HEK293 (cell line): ENCODE measurements at regions not wholly inside any gene's neighbourhood (a gene's known extent, or its start where the extent isn't known, plus 50 kb on each side); places are given as distances from the start of the nearest gene placed in this dataset.

Experiments used
- SP2 ChIP-seq: fragments of 450-650 bp; formaldehyde crosslinking; IDR thresholded peaks from 2 replicates; pipeline ENCODE4 v1.5.1; 2016; ENCODE audit warnings: missing biosample characterization, missing genetic modification characterization
- ZNF549 ChIP-seq: fragments of 450-650 bp; IDR thresholded peaks from 2 replicates; pipeline ENCODE4 v1.5.1; 2018; ENCODE audit warnings: missing biosample characterization, missing genetic modification characterization, mild to moderate bottlenecking, inconsistent platforms, moderate library complexity
- TF ChIP-seq, protein P1 (sequence below): fragments of 450-650 bp; formaldehyde crosslinking; IDR thresholded peaks from 2 replicates; pipeline ENCODE4 v1.5.1; 2016; ENCODE audit warnings: missing biosample characterization, missing genetic modification characterization

DNA sequence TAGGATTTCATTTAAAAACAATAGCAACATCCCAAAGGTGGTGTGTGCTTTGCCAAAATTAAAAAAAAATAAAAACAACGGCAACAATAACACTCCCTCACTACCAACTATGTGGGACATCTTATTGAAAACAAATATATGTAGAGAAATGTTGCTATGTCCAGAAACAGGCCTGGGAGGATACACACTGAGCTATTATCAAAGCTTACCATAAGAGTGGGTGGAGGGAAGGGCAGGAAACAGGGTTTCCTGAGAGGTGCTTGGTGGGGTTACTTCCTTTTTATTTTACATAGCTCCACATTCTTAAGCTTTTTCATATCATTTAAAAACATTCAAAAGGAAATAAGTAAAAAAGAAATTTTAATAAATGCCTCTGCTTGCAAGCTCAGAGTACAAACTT is 150.0 kb upstream of the RIPOR2 start:
- TF ChIP-seq, protein P1, sequence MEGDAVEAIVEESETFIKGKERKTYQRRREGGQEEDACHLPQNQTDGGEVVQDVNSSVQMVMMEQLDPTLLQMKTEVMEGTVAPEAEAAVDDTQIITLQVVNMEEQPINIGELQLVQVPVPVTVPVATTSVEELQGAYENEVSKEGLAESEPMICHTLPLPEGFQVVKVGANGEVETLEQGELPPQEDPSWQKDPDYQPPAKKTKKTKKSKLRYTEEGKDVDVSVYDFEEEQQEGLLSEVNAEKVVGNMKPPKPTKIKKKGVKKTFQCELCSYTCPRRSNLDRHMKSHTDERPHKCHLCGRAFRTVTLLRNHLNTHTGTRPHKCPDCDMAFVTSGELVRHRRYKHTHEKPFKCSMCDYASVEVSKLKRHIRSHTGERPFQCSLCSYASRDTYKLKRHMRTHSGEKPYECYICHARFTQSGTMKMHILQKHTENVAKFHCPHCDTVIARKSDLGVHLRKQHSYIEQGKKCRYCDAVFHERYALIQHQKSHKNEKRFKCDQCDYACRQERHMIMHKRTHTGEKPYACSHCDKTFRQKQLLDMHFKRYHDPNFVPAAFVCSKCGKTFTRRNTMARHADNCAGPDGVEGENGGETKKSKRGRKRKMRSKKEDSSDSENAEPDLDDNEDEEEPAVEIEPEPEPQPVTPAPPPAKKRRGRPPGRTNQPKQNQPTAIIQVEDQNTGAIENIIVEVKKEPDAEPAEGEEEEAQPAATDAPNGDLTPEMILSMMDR (tag by site-specific recombination) = no peak
- TF ChIP-seq SP2 (tag by site-specific recombination) = no peak
- TF ChIP-seq ZNF549 (tag by site-specific recombination) = no peak
